ENCODE measurements at regions not wholly inside any gene's neighbourhood (a gene's known extent, or its start where the extent isn't known, plus 50 kb on each side); places are given as distances from the start of the nearest gene placed in this dataset.
A peak's percentile ranks its signal among the peaks of the same experiment; 100 is the strongest.

GRCh38 chr16:66152181-66152580, 214.3 kb upstream of the CDH5 start:
- 82% methylated on average over 2 of the region's 2 CpGs for WGBS
- ATAC-seq, result no peak
- H3K27me3 ChIP-seq (ENCODE audit: control insufficient read depth, insufficient read depth), result no peaks in the 10 kb centered on the region
- no peaks in the 10 kb centered on the region for H3K9me3 ChIP-seq (ENCODE audit: control insufficient read depth, low read length)
- H3K27ac ChIP-seq (ENCODE audit: low read length), result no peak overlapping the region
- no peaks in the 10 kb centered on the region for H3K4me1 ChIP-seq (ENCODE audit: control insufficient read depth, insufficient read depth, low read length)
- intact Hi-C loops (cut with DNase I), result no loop called here
- H3K4me3 ChIP-seq (ENCODE audit: low read length), result no peak overlapping the region
- DNase-seq, result no peak

- DNase-seq, result no peak
- Histone ChIP-seq H3K4me3 (ENCODE audit: low read length) (no peak overlapping the region), H3K27ac (ENCODE audit: low read length) (no peak overlapping the region), H3K4me1 (ENCODE audit: control insufficient read depth, insufficient read depth, low read length) (no peaks in the 10 kb centered on the region), H3K9me3 (ENCODE audit: control insufficient read depth, low read length) (no peaks in the 10 kb centered on the region), H3K27me3 (ENCODE audit: control insufficient read depth, insufficient read depth) (no peaks in the 10 kb centered on the region)
- intact Hi-C loops (cut with DNase I), result no loop called here
- ATAC-seq, result peak; percentile 46 to 57
- 83% methylated on average over 7 of the region's 7 CpGs for WGBS
Measured at GRCh38 chr16:66150698-66151482, 215.6 kb upstream of the CDH5 start.

GRCh38 chr16:66147291-66147690, 219.2 kb upstream of the CDH5 start:
- 88% methylated on average over 6 of the region's 6 CpGs for WGBS
- no peak for ATAC-seq
- Histone ChIP-seq H3K4me3 (ENCODE audit: low read length) (no peak overlapping the region), H3K27me3 (ENCODE audit: control insufficient read depth, insufficient read depth) (no peaks in the 10 kb centered on the region), H3K4me1 (ENCODE audit: control insufficient read depth, insufficient read depth, low read length) (no peaks in the 10 kb centered on the region), H3K27ac (ENCODE audit: low read length) (no peak overlapping the region), H3K9me3 (ENCODE audit: control insufficient read depth, low read length) (no peaks in the 10 kb centered on the region)
- DNase-seq, result no peak
- intact Hi-C loops (cut with DNase I), result no loop called here

GRCh38 chr16:66146798-66147197, 219.7 kb upstream of the CDH5 start:
- Histone ChIP-seq H3K4me1 (ENCODE audit: control insufficient read depth, insufficient read depth, low read length) (no peaks in the 10 kb centered on the region), H3K27me3 (ENCODE audit: control insufficient read depth, insufficient read depth) (no peaks in the 10 kb centered on the region), H3K27ac (ENCODE audit: low read length) (no peak overlapping the region), H3K9me3 (ENCODE audit: control insufficient read depth, low read length) (no peaks in the 10 kb centered on the region), H3K4me3 (ENCODE audit: low read length) (no peak overlapping the region)
- DNase-seq (no peak), ATAC-seq (no peak)
- intact Hi-C loops (cut with DNase I), result no loop called here
- WGBS, result 89% methylated on average over 9 of the region's 9 CpGs

DNA sequence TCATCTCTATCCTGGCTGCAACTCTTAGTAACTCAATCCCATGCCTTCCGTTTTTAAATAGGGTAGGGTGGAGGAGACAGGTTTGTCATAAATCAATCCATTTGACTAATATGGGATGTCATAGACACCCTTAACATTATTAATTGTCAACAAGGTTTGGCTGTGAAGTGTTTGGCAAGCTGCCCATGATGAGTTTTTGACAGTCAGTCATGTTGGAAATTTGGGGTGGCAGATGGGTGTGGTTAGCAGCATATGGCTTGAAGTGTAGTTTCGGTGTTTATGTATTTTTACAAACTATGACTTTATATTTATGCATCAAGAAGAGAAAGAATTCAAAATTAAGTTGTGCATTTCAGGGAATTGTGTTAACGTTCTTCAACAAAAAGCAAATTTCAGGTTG, 221.8 kb upstream of the CDH5 start:
- H3K27me3 ChIP-seq (ENCODE audit: control insufficient read depth, insufficient read depth), result no peaks in the 10 kb centered on the region
- ATAC-seq (no peak), DNase-seq (no peak)
- 93% methylated on average over 3 of the region's 3 CpGs for WGBS
- H3K4me3 ChIP-seq (ENCODE audit: low read length), result no peak overlapping the region
- intact Hi-C loops (cut with DNase I), result no loop called here
- no peaks in the 10 kb centered on the region for H3K4me1 ChIP-seq (ENCODE audit: control insufficient read depth, insufficient read depth, low read length)
- H3K27ac ChIP-seq (ENCODE audit: low read length), result no peak overlapping the region
- H3K9me3 ChIP-seq (ENCODE audit: control insufficient read depth, low read length), result no peaks in the 10 kb centered on the region

GRCh38 chr16:66143415-66143814, 223.1 kb upstream of the CDH5 start:
- no peak for DNase-seq
- H3K9me3 ChIP-seq (ENCODE audit: control insufficient read depth, low read length), result no peaks in the 10 kb centered on the region
- WGBS, result 71% methylated on average over 1 of the region's 1 CpG
- H3K27me3 ChIP-seq (ENCODE audit: control insufficient read depth, insufficient read depth), result no peaks in the 10 kb centered on the region
- intact Hi-C loops (cut with DNase I), result no loop called here
- H3K4me1 ChIP-seq (ENCODE audit: control insufficient read depth, insufficient read depth, low read length), result no peaks in the 10 kb centered on the region
- peak in 1 of 2 donors; percentile 36 for ATAC-seq
- no peak overlapping the region for H3K27ac ChIP-seq (ENCODE audit: low read length)
- no peak overlapping the region for H3K4me3 ChIP-seq (ENCODE audit: low read length)

- intact Hi-C loops (cut with DNase I), result no loop called here
- no peak overlapping the region for H3K27ac ChIP-seq (ENCODE audit: low read length)
- DNase-seq (no peak), ATAC-seq (peak in 1 of 2 donors; percentile 46)
- no peak overlapping the region for H3K4me3 ChIP-seq (ENCODE audit: low read length)
- H3K4me1 ChIP-seq (ENCODE audit: control insufficient read depth, insufficient read depth, low read length), result no peaks in the 10 kb centered on the region
- H3K27me3 ChIP-seq (ENCODE audit: control insufficient read depth, insufficient read depth), result no peaks in the 10 kb centered on the region
- H3K9me3 ChIP-seq (ENCODE audit: control insufficient read depth, low read length), result no peaks in the 10 kb centered on the region
- 71% methylated on average over 5 of the region's 5 CpGs for WGBS
Measured at GRCh38 chr16:66141885-66142284, 224.6 kb upstream of the CDH5 start.

- Histone ChIP-seq H3K4me1 (ENCODE audit: control insufficient read depth, insufficient read depth, low read length) (peaks cover 7% of the 10 kb centered on the region), H3K9me3 (ENCODE audit: control insufficient read depth, low read length) (no peaks in the 10 kb centered on the region), H3K27me3 (ENCODE audit: control insufficient read depth, insufficient read depth) (no peaks in the 10 kb centered on the region), H3K4me3 (ENCODE audit: low read length) (no peak overlapping the region), H3K27ac (ENCODE audit: low read length) (no peak overlapping the region)
- no peak for ATAC-seq
- WGBS, result 84% methylated on average over 3 of the region's 3 CpGs
- DNase-seq, result no peak
- intact Hi-C loops (cut with DNase I), result no loop called here
Measured at GRCh38 chr16:66137853-66138252, 228.6 kb upstream of the CDH5 start.

GRCh38 chr16:66136841-66137240, 229.7 kb upstream of the CDH5 start:
- ATAC-seq (no peak), DNase-seq (no peak)
- intact Hi-C loops (cut with DNase I), result no loop called here
- Histone ChIP-seq H3K4me3 (ENCODE audit: low read length) (no peak overlapping the region), H3K27ac (ENCODE audit: low read length) (no peak overlapping the region), H3K9me3 (ENCODE audit: control insufficient read depth, low read length) (no peaks in the 10 kb centered on the region), H3K4me1 (ENCODE audit: control insufficient read depth, insufficient read depth, low read length) (peaks cover 7% of the 10 kb centered on the region), H3K27me3 (ENCODE audit: control insufficient read depth, insufficient read depth) (no peaks in the 10 kb centered on the region)
- WGBS, result 74% methylated on average over 4 of the region's 4 CpGs

- H3K27me3 ChIP-seq (ENCODE audit: control insufficient read depth, insufficient read depth), result no peaks in the 10 kb centered on the region
- 91% methylated on average over 5 of the region's 5 CpGs for WGBS
- no peaks in the 10 kb centered on the region for H3K9me3 ChIP-seq (ENCODE audit: control insufficient read depth, low read length)
- intact Hi-C loops (cut with DNase I), result no loop called here
- no peak overlapping the region for H3K4me3 ChIP-seq (ENCODE audit: low read length)
- no peak for ATAC-seq
- peak overlapping the region; percentile 37 for H3K27ac ChIP-seq (ENCODE audit: low read length)
- H3K4me1 ChIP-seq (ENCODE audit: control insufficient read depth, insufficient read depth, low read length), result peaks cover 7% of the 10 kb centered on the region
- no peak for DNase-seq
Measured at GRCh38 chr16:66135838-66136237, 230.7 kb upstream of the CDH5 start.

DNA sequence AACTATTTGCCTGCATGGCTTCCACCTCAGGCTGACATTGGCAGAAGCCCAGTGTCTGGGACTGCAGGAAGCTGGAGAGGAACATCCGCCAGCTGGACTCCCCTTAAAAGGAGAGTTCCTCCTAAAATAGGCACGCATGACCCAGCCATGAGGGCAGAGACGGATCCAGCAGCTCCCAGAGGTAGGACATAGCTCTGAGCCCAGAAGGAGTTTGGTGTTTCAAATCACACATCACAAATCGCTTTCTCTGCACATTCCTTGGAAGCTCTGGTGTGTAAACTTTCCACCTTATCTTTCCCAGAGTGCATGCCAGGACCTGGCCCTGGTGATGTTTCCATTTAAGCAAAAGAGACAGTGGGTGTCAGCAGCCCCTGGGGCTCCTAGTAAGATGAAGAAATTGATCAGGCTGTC, 231.1 kb upstream of the CDH5 start:
- H3K9me3 ChIP-seq (ENCODE audit: control insufficient read depth, low read length), result no peaks in the 10 kb centered on the region

GRCh38 chr16:66134875-66135274, 231.6 kb upstream of the CDH5 start:
- intact Hi-C loops (cut with DNase I), result no loop called here
- Histone ChIP-seq H3K9me3 (ENCODE audit: control insufficient read depth, low read length) (no peaks in the 10 kb centered on the region), H3K4me3 (ENCODE audit: low read length) (no peak overlapping the region), H3K4me1 (ENCODE audit: control insufficient read depth, insufficient read depth, low read length) (peaks cover 7% of the 10 kb centered on the region), H3K27me3 (ENCODE audit: control insufficient read depth, insufficient read depth) (no peaks in the 10 kb centered on the region), H3K27ac (ENCODE audit: low read length) (peak overlapping the region; percentile 28)
- DNase-seq (no peak), ATAC-seq (peak in 1 of 2 donors; percentile 12)
- WGBS, result 62% methylated on average over 5 of the region's 5 CpGs

More for the DNA sequence above, 231.1 kb upstream of the CDH5 start:
- Histone ChIP-seq H3K27me3 (ENCODE audit: control insufficient read depth, insufficient read depth) (no peaks in the 10 kb centered on the region), H3K4me3 (ENCODE audit: low read length) (no peak overlapping the region), H3K27ac (ENCODE audit: low read length) (peak overlapping the region; percentile 37), H3K4me1 (ENCODE audit: control insufficient read depth, insufficient read depth, low read length) (peaks cover 7% of the 10 kb centered on the region)
- WGBS, result 14% methylated on average over 4 of the region's 4 CpGs
- intact Hi-C loops (cut with DNase I), result no loop called here
- DNase-seq (peak; percentile 59 to 84 (median 79)), ATAC-seq (peak; percentile 89 to 93)
